Tibial nerve (tissue), 4 donors: ENCODE measurements at regions not wholly inside any gene's neighbourhood (a gene's known extent, or its start where the extent isn't known, plus 50 kb on each side); places are given as distances from the start of the nearest gene placed in this dataset.

ENCODE experiments used
- DNase-seq, 2 donors: peaks; one replicate each; pipeline ENCODE4 v3.0.0-alpha.2; 2019; ENCODE audit warnings: low spot score in 2 of 2
- H3K27ac ChIP-seq, 4 donors: fragments of 200-600 bp; sonication (generic) in 3 of 4; one replicate each; pipeline ENCODE4 v1.5.1; 2017 to 2019; ENCODE audit warnings: mild to moderate bottlenecking in 1 of 4
- H3K27me3 ChIP-seq, 2 donors: fragments of 200-600 bp; sonication (generic) in 1 of 2; one replicate each; pipeline versions ENCODE4 v1.5.1 to v1.6.0; 2017 to 2019
- H3K36me3 ChIP-seq, 3 donors: fragments of 200-600 bp; sonication (generic); one replicate each; pipeline ENCODE4 v1.5.1; 2018 to 2019
- H3K4me1 ChIP-seq, 4 donors: fragments of 200-600 bp; sonication (generic) in 3 of 4; one replicate each; pipeline ENCODE4 v1.5.1; 2017 to 2019
- H3K4me3 ChIP-seq, 4 donors: fragments of 200-600 bp; sonication (generic) in 3 of 4; one replicate each; pipeline ENCODE4 v1.5.1; 2017 to 2019; ENCODE audit warnings: mild to moderate bottlenecking in 1 of 4, moderate library complexity in 1 of 4
- H3K9me3 ChIP-seq, 4 donors: fragments of 200-600 bp; sonication (generic) in 3 of 4; one replicate each; pipeline ENCODE4 v1.5.1; 2017 to 2019
- EP300 ChIP-seq, 2 donors: sonication (generic); formaldehyde crosslinking; IDR thresholded peaks; one replicate each; pipeline ENCODE4 v1.6.1; 2017; ENCODE audit warnings: antibody characterized with exemption in 2 of 2, mild to moderate bottlenecking in 1 of 2
- POLR2A ChIP-seq, 2 donors: fragments of 450-650 bp; IDR thresholded peaks; one replicate each; pipeline ENCODE4 v1.6.1; 2017; ENCODE audit warnings: antibody characterized with exemption in 2 of 2, mild to moderate bottlenecking in 2 of 2, moderate library complexity in 2 of 2
- WGBS, 2 donors: methylation state at CpG; one replicate each; pipeline ENCODE4 v1.1.5; 2018; 5-methylcytosine and 5-hydroxymethylcytosine counted together
- TF ChIP-seq, protein P1 (sequence below), 5 experiments: fragments of 200-600 bp in 3 of 5; fragments of 450-650 bp in 2 of 5; sonication (generic) in 3 of 5; IDR thresholded peaks; one replicate each; pipeline ENCODE4 v1.5.1; 2016 to 2019; ENCODE audit warnings: antibody characterized with exemption in 5 of 5, mild to moderate bottlenecking in 3 of 5, moderate library complexity in 2 of 5

DNA sequence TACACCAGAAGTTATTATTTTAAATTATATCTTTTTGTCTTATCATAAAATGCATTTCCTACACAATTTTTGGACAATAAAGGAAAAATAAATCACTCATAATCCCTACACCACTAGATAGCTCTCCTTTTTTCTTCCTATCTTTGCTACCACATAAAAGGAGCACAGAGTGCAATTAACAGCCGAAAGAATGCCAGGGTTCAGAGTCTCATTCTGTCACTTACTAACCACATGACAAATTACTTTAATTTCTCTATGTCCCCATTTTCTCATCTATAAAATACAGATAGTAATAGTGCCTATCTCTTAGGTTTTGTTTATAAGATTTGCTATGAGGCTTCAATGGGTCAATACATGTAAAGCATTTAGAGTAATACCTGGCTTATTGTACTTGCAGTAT is 158.7 kb upstream of the GRIN3A start:
- 91 to 93% methylated on average over 1 of the region's 1 CpG for WGBS, 2 donors
- Histone ChIP-seq H3K36me3 (no peaks in the 10 kb centered on the region), H3K27ac (no peak overlapping the region), H3K4me3 (no peak overlapping the region), H3K4me1 (no peaks in the 10 kb centered on the region), H3K9me3 (no peaks in the 10 kb centered on the region), H3K27me3 (no peaks in the 10 kb centered on the region)
- TF ChIP-seq, protein P1, sequence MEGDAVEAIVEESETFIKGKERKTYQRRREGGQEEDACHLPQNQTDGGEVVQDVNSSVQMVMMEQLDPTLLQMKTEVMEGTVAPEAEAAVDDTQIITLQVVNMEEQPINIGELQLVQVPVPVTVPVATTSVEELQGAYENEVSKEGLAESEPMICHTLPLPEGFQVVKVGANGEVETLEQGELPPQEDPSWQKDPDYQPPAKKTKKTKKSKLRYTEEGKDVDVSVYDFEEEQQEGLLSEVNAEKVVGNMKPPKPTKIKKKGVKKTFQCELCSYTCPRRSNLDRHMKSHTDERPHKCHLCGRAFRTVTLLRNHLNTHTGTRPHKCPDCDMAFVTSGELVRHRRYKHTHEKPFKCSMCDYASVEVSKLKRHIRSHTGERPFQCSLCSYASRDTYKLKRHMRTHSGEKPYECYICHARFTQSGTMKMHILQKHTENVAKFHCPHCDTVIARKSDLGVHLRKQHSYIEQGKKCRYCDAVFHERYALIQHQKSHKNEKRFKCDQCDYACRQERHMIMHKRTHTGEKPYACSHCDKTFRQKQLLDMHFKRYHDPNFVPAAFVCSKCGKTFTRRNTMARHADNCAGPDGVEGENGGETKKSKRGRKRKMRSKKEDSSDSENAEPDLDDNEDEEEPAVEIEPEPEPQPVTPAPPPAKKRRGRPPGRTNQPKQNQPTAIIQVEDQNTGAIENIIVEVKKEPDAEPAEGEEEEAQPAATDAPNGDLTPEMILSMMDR (IDR thresholded peaks at IDR 0.05), result no peak
- TF ChIP-seq EP300 (IDR thresholded peaks at IDR 0.05) (no peak), POLR2A (IDR thresholded peaks at IDR 0.05) (no peak)
- no peak for DNase-seq

DNA sequence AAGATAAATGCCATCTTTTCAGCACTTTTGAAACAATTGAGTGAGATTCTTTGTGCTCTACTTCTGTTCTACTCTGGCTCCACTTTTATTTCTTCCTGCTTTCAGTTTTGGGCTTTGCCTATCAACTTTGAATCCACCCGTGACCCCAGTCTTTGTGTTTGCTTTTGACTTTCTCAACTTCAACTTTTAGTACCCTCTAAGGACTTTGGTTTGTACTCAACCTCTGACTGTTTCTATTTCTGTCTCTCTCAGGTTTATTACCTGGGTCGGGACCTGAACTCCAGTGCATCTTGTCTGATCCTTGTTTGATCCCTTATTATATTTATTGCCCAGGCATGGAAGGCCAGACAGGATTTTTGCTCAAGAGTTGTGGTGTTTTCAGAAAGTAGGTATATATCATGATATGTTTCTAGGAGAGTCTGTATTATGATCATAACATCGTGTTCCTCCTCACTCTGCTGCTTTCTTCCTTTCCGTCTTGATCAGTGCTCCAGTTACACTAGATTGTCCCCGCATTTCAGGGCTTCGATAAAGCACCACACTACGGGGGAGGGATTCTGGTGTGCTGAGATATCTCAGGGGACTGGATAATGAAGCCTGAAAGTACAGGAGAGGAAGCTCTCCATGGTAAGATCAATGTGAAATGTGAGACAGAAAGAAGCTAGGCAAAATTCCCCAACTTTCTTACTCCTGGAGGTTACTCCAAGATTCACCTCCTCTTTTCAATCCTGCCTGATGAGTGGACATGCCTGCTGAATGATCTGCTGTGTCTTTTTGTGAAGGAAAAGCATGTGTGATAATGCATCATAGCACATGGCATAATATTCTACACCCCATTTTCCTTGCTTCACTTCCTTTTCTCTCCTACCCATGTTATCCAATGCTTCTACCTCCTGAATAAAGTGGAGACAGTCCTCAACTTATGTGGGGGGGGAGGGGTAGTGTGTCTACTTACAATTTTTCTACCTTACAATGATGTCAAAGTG is 155.5 kb upstream of the GRIN3A start:
- Histone ChIP-seq H3K4me3 (no peak overlapping the region), H3K27me3 (no peaks in the 10 kb centered on the region), H3K36me3 (no peaks in the 10 kb centered on the region), H3K27ac (no peak overlapping the region), H3K4me1 (no peaks in the 10 kb centered on the region), H3K9me3 (no peaks in the 10 kb centered on the region)
- no peak for DNase-seq
- TF ChIP-seq POLR2A (IDR thresholded peaks at IDR 0.05), result no peak
- TF ChIP-seq, protein P1 (IDR thresholded peaks at IDR 0.05), result no peak
- no peak for TF ChIP-seq EP300 (IDR thresholded peaks at IDR 0.05)
- whole genome bisulfite sequencing, 2 donors, result 68 to 83% methylated on average over 7 of the region's 7 CpGs

DNA sequence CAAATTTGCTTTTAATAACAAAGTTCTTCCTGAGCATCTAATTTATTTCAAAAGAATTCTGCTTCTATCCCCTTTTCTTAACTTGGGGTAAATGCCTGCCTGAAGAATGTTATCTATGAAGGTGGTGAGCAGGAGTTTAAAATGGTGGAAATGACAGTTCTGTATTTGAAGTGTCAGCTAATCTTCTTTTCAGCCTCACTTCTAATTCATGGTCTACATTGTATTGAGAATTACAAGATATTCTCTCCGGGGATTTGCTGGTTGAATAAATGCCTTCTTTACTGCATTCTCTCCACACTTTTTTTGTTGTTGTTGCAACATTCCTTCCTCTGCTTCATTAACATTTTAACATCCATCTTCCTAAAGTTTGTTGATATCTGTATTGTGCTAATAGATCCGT is 143.1 kb upstream of the GRIN3A start:
- Histone ChIP-seq H3K4me3 (no peak overlapping the region), H3K9me3 (no peaks in the 10 kb centered on the region), H3K27ac (no peak overlapping the region), H3K27me3 (no peaks in the 10 kb centered on the region), H3K4me1 (no peaks in the 10 kb centered on the region), H3K36me3 (no peaks in the 10 kb centered on the region)
- 46% methylated on average over 2 of the region's 2 CpGs for WGBS, 2 donors
- TF ChIP-seq, protein P1 (IDR thresholded peaks at IDR 0.05), result no peak
- TF ChIP-seq POLR2A (IDR thresholded peaks at IDR 0.05) (no peak), EP300 (IDR thresholded peaks at IDR 0.05) (no peak)
- no peak for DNase-seq

DNA sequence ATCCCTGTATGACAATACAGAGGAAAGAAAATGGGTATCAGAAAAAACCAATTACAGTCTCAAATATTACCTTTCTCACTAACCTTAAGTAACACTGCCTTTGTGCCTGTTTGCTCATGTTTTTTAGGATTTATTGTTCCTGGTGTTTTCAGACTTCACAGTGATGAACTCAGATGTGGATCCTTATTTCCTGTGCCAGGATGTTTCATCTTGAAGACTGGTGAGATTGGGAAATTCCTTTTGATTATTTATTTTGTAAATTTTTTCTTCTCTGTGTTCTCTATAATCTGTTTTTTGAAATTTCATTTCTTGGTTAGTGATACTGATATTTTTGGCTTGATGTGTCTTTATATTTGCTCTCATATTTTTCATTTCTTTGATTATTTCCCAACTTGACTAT is 142.4 kb upstream of the GRIN3A start:
- Histone ChIP-seq H3K27me3 (no peaks in the 10 kb centered on the region), H3K27ac (no peak overlapping the region)
- no peak for DNase-seq

DNA sequence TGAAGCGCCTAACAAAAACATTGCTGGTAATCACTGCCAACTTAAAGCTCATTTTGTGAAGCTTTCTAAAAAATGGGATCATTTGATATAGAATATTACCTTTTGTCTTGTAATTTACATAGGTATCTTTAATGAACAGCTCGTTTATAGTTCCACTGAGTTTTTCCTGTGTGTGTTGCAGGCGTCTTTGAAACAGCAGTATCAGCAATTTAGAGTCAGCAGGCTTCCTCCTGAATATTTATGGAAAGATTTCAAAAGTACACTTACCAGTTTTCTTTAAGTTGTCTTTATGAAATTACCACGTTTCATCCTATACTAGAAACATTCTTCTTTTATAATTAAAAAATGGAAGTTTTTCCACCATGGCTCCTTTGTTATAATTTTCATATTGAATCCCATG is 140.3 kb upstream of the GRIN3A start:
- TF ChIP-seq, protein P1 (IDR thresholded peaks at IDR 0.05), result no peak
- no peak for TF ChIP-seq POLR2A (IDR thresholded peaks at IDR 0.05)
- TF ChIP-seq EP300 (IDR thresholded peaks at IDR 0.05), result no peak
- no peak overlapping the region for H3K27ac ChIP-seq

More for the DNA sequence above, 142.4 kb upstream of the GRIN3A start:
- TF ChIP-seq, protein P1 (IDR thresholded peaks at IDR 0.05), result no peak
- TF ChIP-seq EP300 (IDR thresholded peaks at IDR 0.05), result no peak
- TF ChIP-seq POLR2A (IDR thresholded peaks at IDR 0.05), result no peak
- Histone ChIP-seq H3K36me3 (no peaks in the 10 kb centered on the region), H3K9me3 (no peaks in the 10 kb centered on the region), H3K4me3 (no peak overlapping the region), H3K4me1 (no peaks in the 10 kb centered on the region)

More for the DNA sequence above, 140.3 kb upstream of the GRIN3A start:
- Histone ChIP-seq H3K36me3 (no peaks in the 10 kb centered on the region), H3K4me3 (no peak overlapping the region), H3K9me3 (no peaks in the 10 kb centered on the region), H3K27me3 (no peaks in the 10 kb centered on the region), H3K4me1 (no peaks in the 10 kb centered on the region)
- WGBS, 2 donors, result 41 to 50% methylated on average over 4 of the region's 4 CpGs
- DNase-seq, result no peak
